GM19351 (cell line): ENCODE measurements at regions not wholly inside any gene's neighbourhood (a gene's known extent, or its start where the extent isn't known, plus 50 kb on each side); places are given as distances from the start of the nearest gene placed in this dataset.
A peak's percentile ranks its signal among the peaks of the same experiment; 100 is the strongest.
"Not testable (repeated sequence)": the region's sequence is repeated elsewhere in the genome, so short reads cannot be mapped to it uniquely, and the experiment has no call there.

Experiments used
- ATAC-seq: cut with Tn5 transposase; IDR thresholded peaks from one replicate; pipeline ENCODE4 v1.9.1; 2021; ENCODE audit warnings: mild to moderate bottlenecking, moderate library complexity; ENCODE audit not compliant: unreplicated experiment

DNA sequence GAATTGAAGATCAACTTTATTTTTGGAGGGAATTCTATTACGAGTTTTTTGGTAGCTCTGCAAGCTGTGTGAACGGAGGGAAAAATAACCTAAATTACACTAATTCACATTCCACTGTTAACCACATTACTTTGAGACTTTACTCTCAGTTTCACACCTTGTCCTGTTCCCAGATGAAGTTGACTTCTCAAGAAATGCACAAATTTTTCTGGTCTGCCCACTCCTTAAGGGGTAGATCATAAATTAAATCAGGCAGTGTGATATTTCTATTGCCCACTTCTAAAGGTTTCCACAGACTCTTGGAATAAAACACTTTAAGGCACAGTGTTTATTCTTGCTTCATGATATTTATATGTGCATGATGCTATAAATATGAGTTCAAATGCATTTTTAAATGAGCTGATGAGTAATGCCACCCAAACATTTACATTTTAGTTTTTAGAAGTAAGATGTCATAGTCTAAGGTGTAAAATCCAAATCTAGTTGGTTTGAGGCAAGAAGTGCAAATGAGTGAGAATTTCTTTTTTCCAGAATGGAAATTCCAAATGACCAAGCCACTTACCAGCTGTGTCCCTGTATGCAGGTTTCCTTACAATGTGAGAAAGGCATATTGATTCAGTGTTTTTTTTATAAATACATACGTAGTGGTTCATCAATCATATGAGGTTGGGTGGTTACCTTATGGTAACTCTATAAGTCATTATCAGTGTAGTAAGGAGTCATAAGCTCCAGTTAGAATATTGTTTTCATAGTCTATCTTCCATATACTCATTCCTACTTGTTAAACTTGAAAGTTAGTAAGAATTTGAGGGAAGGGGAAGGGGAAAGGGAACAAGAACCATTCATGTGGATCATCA lies 437.7 kb upstream of the MEF2C start:
- ATAC-seq = no peak

DNA sequence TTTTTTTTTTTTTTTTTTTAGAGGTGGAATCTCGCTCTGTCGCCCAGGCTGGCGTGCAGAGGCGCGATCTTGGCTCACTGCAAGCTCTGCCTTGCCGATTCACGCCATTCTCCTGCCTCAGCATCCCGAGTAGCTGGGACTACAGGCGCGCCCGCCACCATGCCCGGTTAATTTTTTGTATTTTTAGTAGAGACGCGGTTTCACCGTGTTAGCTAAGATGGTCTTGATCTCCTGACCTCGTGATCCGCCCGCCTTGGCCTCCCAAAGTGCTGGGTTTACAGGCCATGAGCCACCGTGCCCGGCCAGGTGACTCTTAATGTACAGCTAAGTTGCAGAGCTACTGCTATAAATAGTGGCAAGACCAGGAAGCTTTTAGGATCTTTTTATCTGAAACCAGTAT lies 434.9 kb upstream of the MEF2C start:
- not testable (repeated sequence) for ATAC-seq

DNA sequence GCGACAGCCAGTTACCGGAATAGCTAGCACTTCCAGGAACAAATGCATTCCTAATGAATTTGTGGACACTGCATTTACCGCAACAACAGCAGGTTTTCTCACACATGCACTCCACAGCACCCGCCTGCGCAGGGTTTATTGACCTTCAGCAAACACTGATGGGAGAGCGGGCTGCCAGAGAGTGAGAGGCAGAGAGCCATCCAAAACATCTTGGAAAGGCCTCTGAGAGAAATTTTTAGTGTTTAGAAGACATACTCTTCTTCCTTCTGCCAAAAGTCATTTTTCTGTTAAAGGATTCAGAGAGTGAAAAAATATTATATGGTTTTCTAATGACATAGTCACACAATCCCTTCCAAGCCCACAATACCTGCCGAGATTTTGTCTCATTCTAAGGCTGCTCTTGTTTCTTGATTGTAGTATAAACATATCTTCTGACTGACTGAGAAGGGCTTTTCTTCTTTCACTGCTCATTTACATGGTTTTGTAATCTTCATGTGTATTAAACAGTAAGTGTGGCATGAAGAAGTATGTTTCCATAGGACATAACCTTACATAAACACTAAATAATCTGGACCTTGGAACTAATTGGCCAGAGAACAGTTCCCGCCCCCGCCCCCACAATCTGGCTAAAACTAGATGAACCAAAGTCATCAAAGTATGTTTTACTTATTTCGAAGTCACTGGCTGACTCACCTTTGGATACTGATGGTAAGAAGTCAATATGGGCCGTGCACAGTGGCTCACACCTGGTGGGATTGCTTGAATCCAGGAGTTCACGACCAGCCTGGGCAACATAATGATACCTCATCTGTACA lies 432.5 kb upstream of the MEF2C start:
- ATAC-seq = no peak

DNA sequence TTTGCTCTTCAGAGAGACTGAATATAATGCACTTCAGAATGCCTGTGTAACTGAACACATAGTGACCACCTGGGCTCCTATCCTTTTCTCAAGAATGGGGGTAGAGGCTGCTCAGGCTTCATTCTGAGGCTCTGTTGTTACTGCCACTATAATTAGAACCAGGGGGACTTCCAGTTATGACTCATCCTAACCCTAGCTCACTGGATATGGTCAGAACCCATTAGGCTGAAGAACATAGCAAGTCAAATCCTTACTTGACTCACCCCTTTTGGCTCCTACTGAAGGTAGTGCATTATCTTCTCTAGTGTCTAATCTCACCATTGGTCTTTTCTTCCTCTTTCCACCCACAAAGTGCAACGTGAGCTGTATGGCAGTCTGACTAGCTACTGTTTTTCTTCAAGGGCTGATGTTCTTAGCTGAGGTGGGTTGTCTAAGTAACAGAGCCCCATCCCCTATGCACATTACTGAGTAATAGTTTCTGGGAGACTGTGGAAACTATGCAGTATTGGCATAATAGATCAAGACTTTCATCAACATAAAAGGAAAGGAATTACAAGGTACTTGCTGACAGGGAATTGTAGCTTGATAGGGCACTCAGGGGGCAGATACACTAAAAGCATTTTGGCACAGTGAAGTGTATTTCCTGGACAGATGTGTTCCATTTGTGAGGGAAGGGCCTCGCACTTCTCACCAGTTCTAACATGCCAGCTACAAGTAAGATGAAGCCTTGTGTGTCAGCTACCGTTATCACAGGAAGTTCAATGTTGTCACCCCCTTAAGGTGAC lies 431.0 kb upstream of the MEF2C start:
- ATAC-seq = peak; percentile 92

DNA sequence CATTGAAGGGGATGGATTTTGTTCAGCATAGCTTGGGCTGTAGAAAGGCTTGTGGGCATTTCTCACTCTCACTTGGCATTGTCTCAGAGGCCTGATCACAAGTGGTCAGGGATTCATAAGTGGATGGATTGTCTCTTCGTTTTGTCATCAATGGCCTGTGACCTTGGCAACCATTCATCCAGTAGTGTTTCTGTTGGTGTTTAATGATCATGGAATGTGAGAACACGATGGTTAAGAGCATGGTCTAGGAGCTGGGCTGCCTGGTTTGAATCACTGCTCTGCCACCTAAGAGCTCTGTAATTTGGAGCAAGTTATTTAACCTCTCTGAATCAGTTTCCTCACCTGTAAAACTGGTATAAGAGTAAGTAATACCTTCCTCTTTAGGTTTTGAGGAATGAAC lies 430.1 kb upstream of the MEF2C start:
- no peak for ATAC-seq

DNA sequence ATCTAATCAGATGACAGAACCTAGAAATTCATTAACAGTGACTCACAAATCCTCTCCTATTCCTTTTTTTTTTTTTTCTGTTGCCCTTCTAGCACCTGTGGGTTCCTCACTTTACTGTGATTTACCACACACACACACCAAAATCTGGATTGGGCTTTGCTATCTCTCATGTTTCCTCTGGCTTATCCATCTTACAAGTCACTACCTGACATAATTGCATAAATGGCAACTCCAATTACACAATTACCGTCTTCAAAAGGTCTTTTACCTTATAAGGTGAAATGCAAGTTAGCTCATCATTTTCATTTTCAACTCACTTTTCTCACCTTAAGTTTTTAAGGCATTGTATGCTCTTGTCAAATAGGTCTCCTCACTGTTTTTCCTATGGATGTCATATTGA lies 426.3 kb upstream of the MEF2C start:
- no peak for ATAC-seq

DNA sequence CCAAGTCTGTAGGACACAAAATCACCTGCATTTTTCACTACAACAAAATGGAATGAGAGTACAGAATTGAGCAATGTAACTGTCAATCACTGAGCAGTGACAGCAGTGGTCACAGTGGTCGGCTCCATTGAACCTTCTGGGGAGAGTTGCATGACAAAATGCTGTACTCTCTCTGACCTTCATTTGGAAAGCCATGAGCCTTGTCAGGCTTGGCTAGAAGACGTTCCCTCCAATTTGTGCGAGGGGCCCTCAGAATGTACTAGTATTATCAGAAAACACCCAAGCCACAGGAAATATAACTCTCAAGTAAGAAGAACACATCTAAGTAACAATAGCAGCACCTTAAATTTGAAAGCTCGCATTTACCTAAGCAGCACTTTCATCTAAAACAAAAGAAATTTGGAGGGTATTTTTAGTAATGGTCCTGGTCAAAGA lies 425.6 kb upstream of the MEF2C start:
- ATAC-seq = peak; percentile 92

DNA sequence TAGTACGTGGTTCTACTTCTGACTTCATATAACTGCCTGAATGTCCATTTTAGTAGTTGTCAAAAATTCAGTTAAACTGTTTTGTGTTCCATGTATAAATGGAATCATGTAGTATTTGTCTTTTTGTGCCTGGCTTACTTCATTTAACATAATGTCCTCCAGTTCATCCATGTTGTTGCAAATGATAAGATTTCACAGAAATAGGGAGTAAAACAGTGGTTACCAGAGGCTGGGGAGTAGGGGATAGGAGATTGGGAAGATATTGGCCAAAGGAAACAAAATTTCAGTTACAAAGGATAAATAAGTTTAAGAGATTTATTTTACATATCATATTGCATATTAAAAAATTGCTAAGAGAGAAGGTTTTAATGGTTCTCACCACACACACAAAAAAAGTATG lies 425.0 kb upstream of the MEF2C start:
- ATAC-seq = no peak

DNA sequence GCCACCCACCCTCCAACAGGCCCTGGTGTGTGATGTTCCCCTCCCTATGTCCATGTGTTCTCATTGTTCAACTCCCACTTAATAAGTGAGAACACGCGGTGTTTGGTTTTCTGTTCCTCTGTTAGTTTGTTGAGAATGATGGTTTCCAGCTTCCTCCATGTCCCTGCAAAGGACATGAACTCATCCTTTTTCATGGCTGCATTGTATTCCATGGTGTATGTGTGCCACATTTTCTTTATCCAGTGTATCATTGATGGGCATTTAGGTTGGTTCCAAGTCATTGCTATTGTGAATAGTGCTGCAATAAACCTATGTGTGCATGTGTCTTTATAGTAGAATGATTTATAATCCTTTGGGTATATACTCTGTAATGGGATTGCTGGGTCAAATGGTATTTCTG lies 424.2 kb upstream of the MEF2C start:
- ATAC-seq = not testable (repeated sequence)

DNA sequence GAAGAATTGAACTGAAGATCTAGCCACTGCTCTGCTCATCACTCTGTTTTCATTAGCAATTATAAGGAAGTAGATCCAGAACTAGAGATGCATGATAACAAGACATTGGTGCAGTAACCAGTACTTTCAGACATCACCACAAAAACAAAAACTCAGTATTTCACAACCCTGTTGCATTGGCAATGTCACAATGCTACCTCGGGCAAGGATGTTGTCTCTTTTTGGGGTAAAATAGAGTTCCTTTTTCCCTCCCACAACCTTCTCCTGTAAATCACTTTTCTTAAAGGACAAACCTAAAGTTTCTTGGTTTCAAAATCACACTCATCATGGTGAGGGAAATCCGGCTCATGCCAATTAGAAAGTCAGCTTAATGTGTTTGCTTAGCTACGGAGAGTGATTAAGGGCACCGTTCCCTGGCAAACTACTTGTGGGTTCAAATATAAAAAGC lies 420.1 kb upstream of the MEF2C start:
- ATAC-seq = peak; percentile 61

DNA sequence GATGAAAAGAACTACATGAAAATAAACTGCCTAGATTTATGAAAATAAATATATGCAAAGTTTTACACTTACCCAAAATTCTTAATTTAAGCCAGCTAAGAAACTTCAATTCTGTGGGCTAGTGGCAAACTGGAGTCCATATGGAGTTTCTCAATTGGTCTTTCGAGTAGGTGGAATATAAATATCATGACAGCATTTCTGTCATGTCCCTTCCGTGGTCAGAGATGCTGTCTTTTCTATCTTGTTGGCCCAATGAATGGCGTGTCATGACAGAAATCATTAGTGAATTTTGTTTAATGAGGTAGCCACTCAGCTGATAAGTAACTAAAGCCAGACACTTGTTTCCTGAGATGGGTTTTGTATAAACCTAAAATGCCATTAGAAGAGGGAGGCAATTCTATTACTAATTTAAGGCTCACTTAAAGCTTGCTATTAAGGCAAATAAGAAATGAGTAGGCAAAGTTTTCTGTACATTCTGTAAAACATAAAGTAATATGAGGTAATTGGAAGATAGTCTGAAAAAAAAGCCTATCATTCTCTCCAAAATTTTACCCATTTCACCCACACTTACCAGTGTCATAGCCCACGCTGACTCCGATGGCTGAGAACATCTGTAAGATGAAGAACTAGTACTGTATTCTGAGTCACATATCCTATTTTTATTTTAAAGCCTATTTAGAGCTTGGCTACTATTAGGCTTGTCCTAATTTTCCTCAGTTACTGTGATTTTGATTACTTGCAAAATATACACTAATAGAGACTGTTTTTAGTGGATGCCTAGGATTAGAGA lies 419.3 kb upstream of the MEF2C start:
- no peak for ATAC-seq

DNA sequence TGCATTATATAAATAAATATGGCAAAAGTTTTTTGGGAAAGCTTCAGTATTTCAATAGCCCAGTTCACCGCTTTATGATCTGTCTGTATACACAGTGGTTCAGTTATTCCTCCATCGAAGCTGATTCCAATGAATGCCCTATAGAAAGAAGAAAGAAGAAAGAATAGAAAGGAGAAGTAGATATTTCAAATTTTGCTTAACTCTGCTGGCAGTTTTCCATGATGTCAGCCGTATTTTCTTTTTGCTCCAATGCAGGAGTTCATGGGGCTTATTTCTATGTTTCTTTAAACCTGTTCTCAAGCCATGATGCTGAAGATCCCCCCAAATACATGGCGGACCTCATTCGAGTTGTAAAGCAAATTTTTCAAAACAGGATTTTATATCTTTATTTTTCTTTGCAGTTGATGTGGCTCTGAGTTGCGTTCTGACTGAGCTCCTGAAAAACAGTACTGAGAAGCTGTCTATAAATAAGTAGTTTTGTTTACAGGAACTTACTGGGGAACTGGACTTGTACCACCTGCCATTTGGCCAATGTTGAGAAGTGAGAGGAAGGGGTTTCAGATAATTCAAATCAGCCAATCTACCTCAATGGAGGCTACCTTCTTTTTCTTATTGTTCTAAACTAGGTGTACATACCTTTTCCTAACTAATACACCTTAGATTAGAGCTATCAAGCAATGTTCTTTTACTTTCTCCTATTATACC lies 418.5 kb upstream of the MEF2C start:
- peak; percentile 82 for ATAC-seq

DNA sequence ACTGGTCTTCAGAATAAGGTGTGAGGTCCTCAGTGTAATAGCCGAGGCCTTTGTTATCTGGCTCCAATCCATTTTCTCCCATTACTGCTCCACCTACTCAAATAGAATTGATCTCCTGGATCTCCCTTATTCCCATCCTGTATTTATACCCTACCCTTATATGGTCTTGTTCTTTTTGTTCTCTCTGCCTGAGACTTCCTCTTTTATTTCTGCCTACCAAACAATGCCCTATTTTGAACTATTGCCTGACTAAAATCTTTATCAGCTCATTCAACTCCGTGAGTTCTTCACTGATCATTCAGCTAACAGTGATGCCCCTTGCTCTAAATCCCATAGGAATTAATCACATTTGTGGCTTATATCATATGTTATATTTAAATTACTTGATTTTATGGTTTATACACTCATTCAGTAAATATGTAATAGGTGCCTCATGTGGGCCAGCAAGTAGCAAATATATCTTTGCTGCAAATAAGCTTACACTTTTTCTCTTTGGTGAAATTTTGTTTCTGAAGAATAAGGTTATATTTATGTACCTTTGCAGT lies 417.5 kb upstream of the MEF2C start:
- no peak for ATAC-seq

DNA sequence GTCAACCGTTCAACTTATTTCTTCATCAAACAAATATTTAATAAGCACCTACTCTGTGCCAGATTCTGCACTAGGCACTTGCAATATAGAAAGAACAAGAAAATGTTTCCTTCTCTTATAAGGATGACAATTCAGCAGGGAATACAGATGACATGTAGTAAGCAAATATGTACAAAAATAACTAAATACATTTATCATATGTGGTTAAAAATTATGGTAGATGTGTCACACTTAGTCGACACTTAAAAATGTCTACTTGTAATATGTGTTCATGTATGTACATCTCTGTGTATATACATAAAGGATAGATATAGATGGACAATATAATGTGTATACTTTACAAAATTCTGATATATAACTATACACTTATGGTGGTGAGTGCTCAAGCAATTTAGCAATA lies 417.0 kb upstream of the MEF2C start:
- ATAC-seq = no peak

DNA sequence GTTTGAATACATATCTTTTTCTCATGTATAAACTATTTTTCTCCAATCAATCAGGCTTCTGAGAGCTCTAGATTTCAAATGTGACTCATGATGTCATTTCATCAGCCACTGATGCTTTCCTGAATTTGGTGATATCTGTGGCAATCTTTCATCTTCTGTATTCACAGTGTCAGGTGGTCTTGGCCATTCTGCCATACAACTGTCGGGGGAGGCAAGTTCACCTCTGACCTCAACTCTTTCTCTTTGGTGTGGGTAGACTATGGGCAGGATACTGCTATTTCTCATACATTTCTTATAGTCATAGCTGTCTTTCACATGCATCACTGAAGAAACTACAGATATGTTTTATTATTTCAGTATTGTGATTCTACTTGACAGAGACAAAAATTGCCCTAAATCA lies 414.1 kb upstream of the MEF2C start:
- peak; percentile 41 for ATAC-seq

DNA sequence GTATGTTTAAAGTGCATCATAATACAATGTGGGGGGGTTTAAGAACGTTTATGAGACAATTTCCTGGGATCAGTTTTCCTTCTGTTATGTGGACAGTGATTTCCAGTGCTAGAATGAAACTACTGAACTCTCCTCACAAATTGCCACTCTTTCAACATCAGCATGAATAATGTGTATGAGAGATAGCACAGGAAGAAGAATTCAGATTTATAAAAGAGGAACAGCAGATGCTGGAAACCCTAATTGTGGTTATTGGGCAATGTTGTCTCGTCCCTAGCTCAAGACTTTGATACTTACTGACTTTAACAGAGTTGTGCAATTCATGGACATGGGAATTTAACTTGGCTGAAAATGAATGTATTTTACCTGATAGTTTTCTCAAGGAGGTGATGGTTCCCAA lies 410.8 kb upstream of the MEF2C start:
- no peak for ATAC-seq

DNA sequence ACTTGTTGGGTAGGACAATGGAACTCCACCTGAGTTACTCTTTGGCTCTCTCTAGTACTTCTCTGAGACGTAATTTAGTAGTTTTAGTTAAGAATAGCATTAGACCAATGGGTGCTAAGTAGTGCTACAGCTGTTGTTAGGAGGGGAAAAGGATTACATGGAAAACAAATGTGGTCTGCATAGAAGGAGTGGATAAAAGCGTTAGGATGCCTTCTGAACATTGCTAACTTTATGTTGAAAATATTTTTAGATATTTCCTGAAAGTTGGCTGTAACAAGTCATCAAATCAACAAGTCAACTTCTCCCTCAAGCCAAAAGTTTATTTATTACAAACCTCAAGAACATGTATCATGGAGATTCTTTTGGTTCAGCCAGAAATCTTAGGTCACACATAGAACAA lies 409.5 kb upstream of the MEF2C start:
- ATAC-seq = no peak

DNA sequence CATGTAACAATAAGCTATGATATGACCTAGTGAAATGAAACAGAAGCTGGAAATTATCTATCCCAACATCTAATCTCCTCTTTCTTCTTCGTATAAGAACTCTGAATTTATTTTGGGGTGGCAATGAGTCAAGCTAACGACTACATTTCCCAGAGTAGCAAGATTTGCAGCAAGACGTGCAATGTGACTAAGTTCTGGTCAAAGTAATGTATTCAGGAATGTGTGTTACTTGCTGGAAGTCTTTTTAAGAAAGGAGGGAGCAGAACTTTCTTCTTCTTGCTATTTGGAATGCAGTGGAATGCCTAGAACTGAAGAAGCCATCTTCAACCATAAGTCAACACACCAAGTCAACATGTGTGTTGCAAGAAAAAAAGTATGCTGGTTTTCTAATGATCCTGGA lies 406.6 kb upstream of the MEF2C start:
- no peak for ATAC-seq

DNA sequence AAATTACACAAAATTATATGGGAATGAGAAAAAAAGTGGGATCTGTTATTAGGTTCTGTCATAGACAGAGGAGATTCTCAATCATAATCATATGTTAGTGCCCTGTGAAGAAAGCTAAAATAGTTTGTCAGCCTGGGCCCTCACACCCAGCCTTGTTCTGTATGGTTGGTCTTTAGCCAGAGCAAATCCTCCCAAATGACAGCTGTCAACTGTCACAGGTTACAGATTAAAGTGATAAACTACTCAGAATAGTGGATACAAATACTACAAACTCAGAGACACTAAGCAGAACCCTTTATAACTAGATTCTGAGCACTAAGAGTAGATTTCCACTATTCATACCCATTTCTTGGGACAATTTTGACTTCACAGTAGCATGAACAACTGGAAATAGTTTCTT lies 405.0 kb upstream of the MEF2C start:
- ATAC-seq = no peak

DNA sequence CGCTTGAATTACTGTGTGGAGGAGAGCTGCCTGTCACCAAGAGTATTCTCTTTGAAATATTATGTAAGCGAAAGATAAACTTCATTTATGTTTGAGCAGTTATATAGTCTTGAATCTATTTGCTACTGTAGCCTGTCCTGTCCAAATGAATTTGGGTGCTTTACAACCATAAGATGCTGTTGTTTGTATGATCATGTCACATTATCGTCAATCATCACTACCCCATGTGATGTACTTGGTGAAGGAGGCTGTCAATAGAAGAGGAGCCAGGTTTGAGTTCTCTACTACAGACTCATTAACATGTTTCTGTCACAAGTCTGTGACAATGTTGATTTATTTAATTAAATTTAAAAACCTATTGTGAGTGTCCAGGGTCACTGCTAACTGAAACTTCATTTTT lies 403.3 kb upstream of the MEF2C start:
- no peak for ATAC-seq
